HEK293T (cell line): ENCODE measurements at regions not wholly inside any gene's neighbourhood (a gene's known extent, or its start where the extent isn't known, plus 50 kb on each side); places are given as distances from the start of the nearest gene placed in this dataset.

ENCODE experiments used
- BHLHE40 ChIP-seq: fragments of 450-650 bp; IDR thresholded peaks from 2 replicates; pipeline ENCODE4 v1.6.1; 2016; ENCODE audit warnings: mild to moderate bottlenecking, moderate library complexity, borderline replicate concordance
- ELF4 ChIP-seq: fragments of 450-650 bp; IDR thresholded peaks from 2 replicates; pipeline ENCODE4 v1.6.1; 2017; ENCODE audit warnings: antibody characterized with exemption
- FOXA1 ChIP-seq: fragments of 450-650 bp; IDR thresholded peaks from 2 replicates; pipeline ENCODE4 v1.6.1; 2016; ENCODE audit warnings: mild to moderate bottlenecking
- FOXM1 ChIP-seq: fragments of 450-650 bp; IDR thresholded peaks from 2 replicates; pipeline ENCODE4 v1.6.1; 2017; ENCODE audit warnings: mild to moderate bottlenecking, borderline replicate concordance
- LEF1 ChIP-seq: fragments of 450-650 bp; IDR thresholded peaks from 2 replicates; pipeline ENCODE4 v1.6.1; 2017; ENCODE audit warnings: mild to moderate bottlenecking, borderline replicate concordance
- SP1 ChIP-seq: fragments of 450-650 bp; IDR thresholded peaks from 2 replicates; pipeline ENCODE4 v1.6.1; 2017
- TARDBP ChIP-seq: fragments of 450-650 bp; IDR thresholded peaks from 2 replicates; pipeline ENCODE4 v1.6.1; 2016
- ZNF384 ChIP-seq: fragments of 450-650 bp; IDR thresholded peaks from 2 replicates; pipeline ENCODE4 v1.6.1; 2016
- TF ChIP-seq, protein P1 (sequence below): fragments of 450-650 bp; IDR thresholded peaks from 2 replicates; pipeline ENCODE4 v1.6.1; 2016

DNA sequence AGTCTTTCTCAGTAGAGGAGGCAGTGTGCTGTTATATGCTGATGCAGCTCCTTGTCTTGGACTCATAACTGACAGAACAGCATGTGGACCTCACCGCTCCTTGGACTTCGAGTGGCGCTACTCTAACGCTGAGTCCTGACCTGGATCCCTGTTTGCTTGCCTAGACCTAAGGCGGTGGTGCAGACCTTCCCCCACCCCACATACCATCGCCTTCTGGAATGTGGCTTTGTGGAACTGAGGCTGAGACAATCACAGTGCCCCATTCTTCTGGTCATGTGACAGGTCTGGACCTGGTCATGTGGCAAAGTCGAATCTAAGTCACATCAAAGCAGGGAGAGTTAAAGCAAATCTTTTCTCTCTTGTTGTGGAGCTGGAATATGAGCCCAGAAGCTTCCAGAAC, 190.7 kb upstream of the MKI67 start:
- TF ChIP-seq, protein P1, sequence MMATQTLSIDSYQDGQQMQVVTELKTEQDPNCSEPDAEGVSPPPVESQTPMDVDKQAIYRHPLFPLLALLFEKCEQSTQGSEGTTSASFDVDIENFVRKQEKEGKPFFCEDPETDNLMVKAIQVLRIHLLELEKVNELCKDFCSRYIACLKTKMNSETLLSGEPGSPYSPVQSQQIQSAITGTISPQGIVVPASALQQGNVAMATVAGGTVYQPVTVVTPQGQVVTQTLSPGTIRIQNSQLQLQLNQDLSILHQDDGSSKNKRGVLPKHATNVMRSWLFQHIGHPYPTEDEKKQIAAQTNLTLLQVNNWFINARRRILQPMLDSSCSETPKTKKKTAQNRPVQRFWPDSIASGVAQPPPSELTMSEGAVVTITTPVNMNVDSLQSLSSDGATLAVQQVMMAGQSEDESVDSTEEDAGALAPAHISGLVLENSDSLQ, result no peak
- no peak for TF ChIP-seq SP1
- no peak for TF ChIP-seq TARDBP
- TF ChIP-seq FOXA1, result no peak
- no peak for TF ChIP-seq ELF4
- no peak for TF ChIP-seq LEF1
- no peak for TF ChIP-seq FOXM1
- no peak for TF ChIP-seq BHLHE40
- no peak for TF ChIP-seq ZNF384
